ENCODE measurements at regions not wholly inside any gene's neighbourhood (a gene's known extent, or its start where the extent isn't known, plus 50 kb on each side); places are given as distances from the start of the nearest gene placed in this dataset.

DNA sequence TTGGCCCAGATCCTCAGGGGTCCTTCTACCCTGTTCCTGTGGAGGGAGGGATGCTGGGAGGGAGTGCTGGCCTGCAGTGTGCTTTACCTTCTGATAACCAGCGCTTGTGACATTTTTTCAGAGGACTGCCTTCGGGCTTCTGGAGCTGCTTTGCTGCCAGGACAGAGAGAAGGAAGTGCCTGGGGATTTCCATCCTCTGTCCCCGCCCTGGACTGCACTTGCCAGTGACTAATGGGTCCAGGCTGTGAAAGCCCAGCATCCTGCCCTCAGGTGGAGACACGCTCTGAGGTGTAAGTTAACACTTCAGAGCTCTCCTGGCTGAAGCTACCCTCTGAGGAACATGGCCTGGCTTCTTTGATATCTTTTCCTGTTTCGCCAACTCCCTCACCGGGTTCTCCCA lies 158.7 kb upstream of the SYT13 start:
- 0 out of 2 replicates have a peak, but pooled peaks cover 4% of the 10 kb centered on the region for H3K27me3 ChIP-seq (ENCODE audit: insufficient read depth, low read length)
- H3K79me2 ChIP-seq (ENCODE audit: insufficient read depth, low read length) = no peaks in the 10 kb centered on the region
- no peaks in the 10 kb centered on the region for H3F3A ChIP-seq (ENCODE audit: insufficient read depth, low read length)

DNA sequence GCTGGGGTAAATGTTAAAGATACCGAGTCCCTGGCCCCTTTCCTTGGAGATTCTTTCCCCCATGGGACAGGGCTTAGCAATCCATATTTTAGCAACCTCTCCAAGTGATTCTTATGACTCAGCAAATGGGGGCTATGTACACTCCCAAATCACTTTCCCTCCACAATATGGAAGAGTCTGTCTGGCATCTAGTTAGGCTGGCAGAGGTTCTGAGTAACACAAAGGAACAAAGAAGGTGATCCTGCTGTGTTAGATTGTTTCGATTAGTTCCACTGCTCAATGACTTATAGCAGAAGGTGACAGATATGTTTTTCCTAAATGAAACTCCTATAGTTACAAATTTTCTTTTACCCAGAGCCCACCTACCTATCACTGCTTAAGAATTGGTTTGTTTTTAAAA lies 154.0 kb upstream of the SYT13 start:
- Histone ChIP-seq H4K20me1 (ENCODE audit: insufficient read depth, low read length) (no peaks in the 10 kb centered on the region), H3K9ac (ENCODE audit: low read length) (no peak overlapping the region), H2AFZ (ENCODE audit: low read length) (no peak overlapping the region), H3K79me2 (ENCODE audit: insufficient read depth, low read length) (no peaks in the 10 kb centered on the region), H3F3A (ENCODE audit: insufficient read depth, low read length) (no peaks in the 10 kb centered on the region), H3K36me3 (ENCODE audit: insufficient read depth, low read length) (no peaks in the 10 kb centered on the region), H3K27ac (ENCODE audit: low read depth, low read length, poor library complexity, severe bottlenecking) (no peak overlapping the region), H3K4me1 (ENCODE audit: insufficient read depth, low read length, severe bottlenecking) (no peaks in the 10 kb centered on the region), H3K4me3 (ENCODE audit: low read depth, low read length, poor library complexity, severe bottlenecking) (no peak overlapping the region), H3K27me3 (ENCODE audit: insufficient read depth, low read length) (0 out of 2 replicates have a peak, but pooled peaks cover 3% of the 10 kb centered on the region), H3K9me3 (ENCODE audit: low read length) (peaks cover 3% of the 10 kb centered on the region; the same call in 1 of the 2 replicates), H3K4me2 (ENCODE audit: low read length) (no peak overlapping the region), H3K9me2 (ENCODE audit: low read depth, low read length) (no peaks in the 10 kb centered on the region)
- TF ChIP-seq, protein P1, sequence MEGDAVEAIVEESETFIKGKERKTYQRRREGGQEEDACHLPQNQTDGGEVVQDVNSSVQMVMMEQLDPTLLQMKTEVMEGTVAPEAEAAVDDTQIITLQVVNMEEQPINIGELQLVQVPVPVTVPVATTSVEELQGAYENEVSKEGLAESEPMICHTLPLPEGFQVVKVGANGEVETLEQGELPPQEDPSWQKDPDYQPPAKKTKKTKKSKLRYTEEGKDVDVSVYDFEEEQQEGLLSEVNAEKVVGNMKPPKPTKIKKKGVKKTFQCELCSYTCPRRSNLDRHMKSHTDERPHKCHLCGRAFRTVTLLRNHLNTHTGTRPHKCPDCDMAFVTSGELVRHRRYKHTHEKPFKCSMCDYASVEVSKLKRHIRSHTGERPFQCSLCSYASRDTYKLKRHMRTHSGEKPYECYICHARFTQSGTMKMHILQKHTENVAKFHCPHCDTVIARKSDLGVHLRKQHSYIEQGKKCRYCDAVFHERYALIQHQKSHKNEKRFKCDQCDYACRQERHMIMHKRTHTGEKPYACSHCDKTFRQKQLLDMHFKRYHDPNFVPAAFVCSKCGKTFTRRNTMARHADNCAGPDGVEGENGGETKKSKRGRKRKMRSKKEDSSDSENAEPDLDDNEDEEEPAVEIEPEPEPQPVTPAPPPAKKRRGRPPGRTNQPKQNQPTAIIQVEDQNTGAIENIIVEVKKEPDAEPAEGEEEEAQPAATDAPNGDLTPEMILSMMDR (IDR thresholded peaks at IDR 0.05; ENCODE audit: low read length) = no peak
- TF ChIP-seq EZH2 (IDR thresholded peaks at IDR 0.05; ENCODE audit: borderline replicate concordance, low read length) = no peak

More for the DNA sequence above, 158.7 kb upstream of the SYT13 start:
- TF ChIP-seq EZH2 (IDR thresholded peaks at IDR 0.05; ENCODE audit: borderline replicate concordance, low read length) = no peak
- Histone ChIP-seq H3K4me2 (ENCODE audit: low read length) (no peak overlapping the region), H3K36me3 (ENCODE audit: insufficient read depth, low read length) (no peaks in the 10 kb centered on the region), H4K20me1 (ENCODE audit: insufficient read depth, low read length) (no peaks in the 10 kb centered on the region), H3K4me1 (ENCODE audit: insufficient read depth, low read length, severe bottlenecking) (no peaks in the 10 kb centered on the region), H3K9me2 (ENCODE audit: low read depth, low read length) (no peaks in the 10 kb centered on the region), H3K27ac (ENCODE audit: low read depth, low read length, poor library complexity, severe bottlenecking) (no peak overlapping the region), H3K4me3 (ENCODE audit: low read depth, low read length, poor library complexity, severe bottlenecking) (no peak overlapping the region), H3K9ac (ENCODE audit: low read length) (no peak overlapping the region), H2AFZ (ENCODE audit: low read length) (no peak overlapping the region), H3K9me3 (ENCODE audit: low read length) (no peaks in the 10 kb centered on the region)

DNA sequence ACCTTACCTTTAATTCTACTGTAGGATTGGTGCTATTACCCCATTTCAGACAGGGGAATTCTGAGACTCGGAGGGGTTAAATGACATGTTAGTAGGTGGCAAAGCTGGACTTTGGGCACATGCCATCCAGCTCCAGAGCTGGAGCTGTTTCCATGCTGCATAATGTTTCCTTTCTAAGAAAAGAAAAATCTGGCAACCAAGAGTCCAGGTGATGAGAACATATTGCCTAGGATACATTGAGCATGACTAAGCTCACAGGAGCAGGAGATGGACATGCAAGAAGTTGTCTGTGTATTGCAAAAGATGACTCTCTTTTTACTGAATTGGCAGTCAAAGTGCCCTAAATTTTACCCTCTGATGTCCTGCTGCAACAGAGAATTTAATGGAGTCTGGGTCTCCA lies 150.8 kb upstream of the SYT13 start:
- no peak for TF ChIP-seq EZH2 (IDR thresholded peaks at IDR 0.05; ENCODE audit: borderline replicate concordance, low read length)
- TF ChIP-seq, protein P1 (IDR thresholded peaks at IDR 0.05; ENCODE audit: low read length) = no peak
- Histone ChIP-seq H3K4me2 (ENCODE audit: low read length) (no peak overlapping the region), H3K27ac (ENCODE audit: low read depth, low read length, poor library complexity, severe bottlenecking) (no peak overlapping the region), H3K9me3 (ENCODE audit: low read length) (peaks cover 3% of the 10 kb centered on the region; the same call in 1 of the 2 replicates), H3K36me3 (ENCODE audit: insufficient read depth, low read length) (no peaks in the 10 kb centered on the region), H2AFZ (ENCODE audit: low read length) (no peak overlapping the region), H3K4me1 (ENCODE audit: insufficient read depth, low read length, severe bottlenecking) (no peaks in the 10 kb centered on the region), H3K27me3 (ENCODE audit: insufficient read depth, low read length) (0 out of 2 replicates have a peak, but pooled peaks cover 3% of the 10 kb centered on the region), H3K79me2 (ENCODE audit: insufficient read depth, low read length) (no peaks in the 10 kb centered on the region), H3K4me3 (ENCODE audit: low read depth, low read length, poor library complexity, severe bottlenecking) (no peak overlapping the region), H3K9me2 (ENCODE audit: low read depth, low read length) (no peaks in the 10 kb centered on the region), H3K9ac (ENCODE audit: low read length) (no peak overlapping the region), H3F3A (ENCODE audit: insufficient read depth, low read length) (no peaks in the 10 kb centered on the region), H4K20me1 (ENCODE audit: insufficient read depth, low read length) (no peaks in the 10 kb centered on the region)

DNA sequence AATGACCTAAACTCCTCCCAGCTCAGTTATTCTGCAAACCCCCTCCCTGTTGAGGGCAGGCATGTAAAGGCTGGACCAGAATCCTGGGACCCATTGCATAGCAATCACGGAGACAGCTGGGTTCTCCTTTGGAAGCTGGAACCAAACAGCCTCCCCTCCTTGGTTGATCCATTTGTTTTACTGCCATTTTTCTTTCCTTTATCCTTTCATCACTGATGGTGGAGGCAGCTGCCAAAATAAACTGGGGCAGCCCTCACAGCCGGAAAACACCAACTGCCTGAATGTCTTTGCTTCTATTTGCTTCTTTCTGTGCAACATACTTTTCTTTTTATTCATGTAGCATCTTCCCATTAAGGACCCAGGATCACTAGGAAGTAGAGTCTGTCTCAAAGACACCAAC lies 150.0 kb upstream of the SYT13 start:
- Histone ChIP-seq H3K9me2 (ENCODE audit: low read depth, low read length) (no peaks in the 10 kb centered on the region), H3K9ac (ENCODE audit: low read length) (no peak overlapping the region), H3K79me2 (ENCODE audit: insufficient read depth, low read length) (no peaks in the 10 kb centered on the region), H3K27ac (ENCODE audit: low read depth, low read length, poor library complexity, severe bottlenecking) (no peak overlapping the region), H3F3A (ENCODE audit: insufficient read depth, low read length) (no peaks in the 10 kb centered on the region), H3K4me1 (ENCODE audit: insufficient read depth, low read length, severe bottlenecking) (no peaks in the 10 kb centered on the region), H4K20me1 (ENCODE audit: insufficient read depth, low read length) (no peaks in the 10 kb centered on the region), H3K36me3 (ENCODE audit: insufficient read depth, low read length) (no peaks in the 10 kb centered on the region), H2AFZ (ENCODE audit: low read length) (no peak overlapping the region), H3K9me3 (ENCODE audit: low read length) (peaks cover 3% of the 10 kb centered on the region; the same call in 1 of the 2 replicates), H3K27me3 (ENCODE audit: insufficient read depth, low read length) (0 out of 2 replicates have a peak, but pooled peaks cover 3% of the 10 kb centered on the region), H3K4me3 (ENCODE audit: low read depth, low read length, poor library complexity, severe bottlenecking) (no peak overlapping the region), H3K4me2 (ENCODE audit: low read length) (no peak overlapping the region)
- TF ChIP-seq, protein P1 (IDR thresholded peaks at IDR 0.05; ENCODE audit: low read length) = no peak
- no peak for TF ChIP-seq EZH2 (IDR thresholded peaks at IDR 0.05; ENCODE audit: borderline replicate concordance, low read length)
